Mesendoderm (in vitro differentiated cells): ENCODE measurements at regions not wholly inside any gene's neighbourhood (a gene's known extent, or its start where the extent isn't known, plus 50 kb on each side); places are given as distances from the start of the nearest gene placed in this dataset. TPM values are rescaled to one million over a fixed set of nuclear protein-coding genes. Genes with fewer than 3 reads are reported as not detected.

Experiments used
- small RNA-seq: library from polyadenylated mRNA; stranded (forward); fragments of <200 nt; extraction: miRNeasy Mini kit (QIAGEN cat#:217004); gene quantifications from one replicate; pipeline ENCODE3, GENCODE V24; 2013; ENCODE audit not compliant: insufficient read depth

Small RNAs in the stretch of these regions (small RNA-seq; reads per million reads assigned to genes)
- not detected for gene MIR4276
